ENCODE measurements at regions not wholly inside any gene's neighbourhood (a gene's known extent, or its start where the extent isn't known, plus 50 kb on each side); places are given as distances from the start of the nearest gene placed in this dataset.
"Not testable (repeated sequence)": the region's sequence is repeated elsewhere in the genome, so short reads cannot be mapped to it uniquely, and the experiment has no call there.

GRCh38 chr1:194024659-194025058, 838.2 kb upstream of the B3GALT2 start:
- peak; percentile 2 for DNase-seq

- DNase-seq = no peak
Measured at GRCh38 chr1:194014014-194014413, 827.6 kb upstream of the B3GALT2 start.

GRCh38 chr1:194013561-194013960, 827.1 kb upstream of the B3GALT2 start:
- no peak for DNase-seq

- no peak for DNase-seq
Measured at GRCh38 chr1:194004146-194004545, 817.7 kb upstream of the B3GALT2 start.

- DNase-seq = not testable (repeated sequence)
Measured at GRCh38 chr1:194001726-194002350, 815.4 kb upstream of the B3GALT2 start.

GRCh38 chr1:193988885-193989284, 802.5 kb upstream of the B3GALT2 start:
- DNase-seq = no peak

GRCh38 chr1:193979219-193979618, 792.8 kb upstream of the B3GALT2 start:
- no peak for DNase-seq

- no peak for DNase-seq
Measured at GRCh38 chr1:193974286-193974798, 787.9 kb upstream of the B3GALT2 start.

GRCh38 chr1:193973428-193973827, 787.0 kb upstream of the B3GALT2 start:
- no peak for DNase-seq

- DNase-seq = no peak
Measured at GRCh38 chr1:193971595-193971994, 785.2 kb upstream of the B3GALT2 start.

GRCh38 chr1:193960499-193960898, 774.1 kb upstream of the B3GALT2 start:
- no peak for DNase-seq

- DNase-seq = no peak
Measured at GRCh38 chr1:193960040-193960439, 773.6 kb upstream of the B3GALT2 start.

- DNase-seq = no peak
Measured at GRCh38 chr1:193957556-193958095, 771.2 kb upstream of the B3GALT2 start.

GRCh38 chr1:193952778-193953374, 766.5 kb upstream of the B3GALT2 start:
- DNase-seq = no peak

- DNase-seq = no peak
Measured at GRCh38 chr1:193951984-193952383, 765.6 kb upstream of the B3GALT2 start.

- no peak for DNase-seq
Measured at GRCh38 chr1:193944454-193944853, 758.0 kb upstream of the B3GALT2 start.

GRCh38 chr1:193940176-193940575, 753.8 kb upstream of the B3GALT2 start:
- no peak for DNase-seq

- DNase-seq = no peak
Measured at GRCh38 chr1:193939585-193939984, 753.2 kb upstream of the B3GALT2 start.

GRCh38 chr1:193937308-193937707, 750.9 kb upstream of the B3GALT2 start:
- DNase-seq = no peak

- DNase-seq = no peak
Measured at GRCh38 chr1:193932979-193933378, 746.6 kb upstream of the B3GALT2 start.

GRCh38 chr1:193931356-193931755, 744.9 kb upstream of the B3GALT2 start:
- DNase-seq = no peak

GRCh38 chr1:193929374-193930033, 743.1 kb upstream of the B3GALT2 start:
- DNase-seq = no peak

- no peak for DNase-seq
Measured at GRCh38 chr1:193927550-193927949, 741.1 kb upstream of the B3GALT2 start.

- no peak for DNase-seq
Measured at GRCh38 chr1:193926956-193927355, 740.5 kb upstream of the B3GALT2 start.

Measured in hematopoietic multipotent progenitor cell treated with erythropoietin and hydrocortisone succinate and interleukin-3 and kit ligand, for 6 days (in vitro differentiated cells).